ENCODE measurements at regions not wholly inside any gene's neighbourhood (a gene's known extent, or its start where the extent isn't known, plus 50 kb on each side); places are given as distances from the start of the nearest gene placed in this dataset.

GRCh38 chr9:85228111-85228855 is 513.5 kb downstream of the AGTPBP1 start:
- TF ChIP-seq CTCF (IDR thresholded peaks at IDR 0.05; ENCODE audit: low read depth, low read length, missing input control) (no peak), FOXA1 (IDR thresholded peaks at IDR 0.05) (no peak), SP1 (IDR thresholded peaks at IDR 0.05) (no peak), MAX (IDR thresholded peaks at IDR 0.05) (no peak), RAD21 (IDR thresholded peaks at IDR 0.05) (no peak), TAF1 (conservative IDR thresholded peaks at IDR 0.05) (no peak), ATF3 (IDR thresholded peaks at IDR 0.05) (no peak), REST (IDR thresholded peaks at IDR 0.05) (no peak), GABPA (IDR thresholded peaks at IDR 0.05 in 1 of 2, conservative IDR thresholded peaks at IDR 0.05 in 1 of 2) (no peak)
